GM23338 (cell line): ENCODE measurements at regions not wholly inside any gene's neighbourhood (a gene's known extent, or its start where the extent isn't known, plus 50 kb on each side); places are given as distances from the start of the nearest gene placed in this dataset.

ENCODE experiments used
- ATAC-seq: fragments of 200-7000 bp; cut with Tn5 transposase; 3 replicates; pipeline ENCODE4 v1.9.1; 2020
- DNase-seq: peaks from one replicate; pipeline ENCODE4 v3.0.0-alpha.2; 2015; ENCODE audit warnings: low spot score
- H2AFZ ChIP-seq: fragments of 200-600 bp; sonication (generic); 2 replicates; pipeline ENCODE4 v1.8.0; 2016; ENCODE audit warnings: antibody characterized with exemption, mild to moderate bottlenecking, moderate library complexity
- H3F3A ChIP-seq: fragments of 200-600 bp; sonication (generic); replicated peaks from 2 replicates; pipeline ENCODE4 v1.8.0; 2017; ENCODE audit warnings: antibody characterized with exemption, mixed run types, low read depth
- H3K27ac ChIP-seq: fragments of 200-600 bp; sonication (generic); 2 replicates; pipeline ENCODE4 v1.6.1; 2016; ENCODE audit warnings: low read depth
- H3K27me3 ChIP-seq: fragments of 200-600 bp; sonication (generic); 2 replicates; pipeline ENCODE4 v1.8.0; 2016; ENCODE audit warnings: mild to moderate bottlenecking, mixed run types, moderate library complexity; ENCODE audit not compliant: insufficient read depth
- H3K36me3 ChIP-seq: fragments of 200-600 bp; sonication (generic); 2 replicates; pipeline ENCODE4 v1.8.0; 2016; ENCODE audit warnings: mild to moderate bottlenecking; ENCODE audit not compliant: insufficient read depth
- H3K4me1 ChIP-seq: fragments of 200-600 bp; sonication (generic); 2 replicates; pipeline ENCODE4 v1.8.0; 2016; ENCODE audit warnings: mild to moderate bottlenecking, moderate library complexity; ENCODE audit not compliant: insufficient read depth
- H3K4me2 ChIP-seq: fragments of 200-600 bp; sonication (generic); 2 replicates; pipeline ENCODE4 v1.7.1; 2017; ENCODE audit warnings: mixed run types
- H3K4me3 ChIP-seq: fragments of 200-600 bp; sonication (generic); 2 replicates; pipeline ENCODE4 v1.6.1; 2016; ENCODE audit warnings: mixed run types
- H3K79me2 ChIP-seq: fragments of 200-600 bp; sonication (generic); replicated peaks from 2 replicates; pipeline ENCODE4 v1.8.0; 2017; ENCODE audit warnings: mild to moderate bottlenecking; ENCODE audit not compliant: insufficient read depth
- H3K9me2 ChIP-seq: fragments of 200-600 bp; sonication (generic); 2 replicates; pipeline ENCODE4 v1.8.0; 2017; ENCODE audit not compliant: insufficient read depth
- H4K20me1 ChIP-seq: fragments of 200-600 bp; sonication (generic); replicated peaks from 2 replicates; pipeline ENCODE4 v1.8.0; 2017; ENCODE audit warnings: mild to moderate bottlenecking; ENCODE audit not compliant: insufficient read depth
- H3K27ac Mint-ChIP-seq: 2 replicates; pipeline ENCODE4 v1.8.0; 2020; ENCODE audit warnings: inconsistent platforms, mild to moderate bottlenecking, moderate library complexity, mixed read lengths
- H3K27me3 Mint-ChIP-seq: 3 replicates; pipeline ENCODE4 v1.8.0; 2022; ENCODE audit warnings: low read depth, mild to moderate bottlenecking, moderate library complexity, mixed read lengths, inconsistent platforms; ENCODE audit not compliant: insufficient read depth, poor library complexity
- H3K36me3 Mint-ChIP-seq: 3 replicates; pipeline ENCODE4 v1.8.0; 2021; ENCODE audit warnings: low read depth, mild to moderate bottlenecking, inconsistent platforms, moderate library complexity, mixed read lengths
- H3K4me1 Mint-ChIP-seq: 3 replicates; pipeline ENCODE4 v1.8.0; 2020; ENCODE audit warnings: mild to moderate bottlenecking, inconsistent platforms, mixed read lengths
- H3K4me3 Mint-ChIP-seq: 3 replicates; pipeline ENCODE4 v1.8.0; 2021; ENCODE audit warnings: moderate library complexity, mild to moderate bottlenecking, inconsistent platforms, mixed read lengths
- H3K9me3 Mint-ChIP-seq: 3 replicates; pipeline ENCODE4 v1.8.0; 2020; ENCODE audit warnings: moderate library complexity, mild to moderate bottlenecking, inconsistent platforms, mixed read lengths
- CREB1 ChIP-seq: fragments of 250-450 bp; sonication (Bioruptor Pico); IDR thresholded peaks from 2 replicates; pipeline ENCODE4 v1.5.0; 2020; ENCODE audit warnings: low read depth, mild to moderate bottlenecking, moderate library complexity
- ETS1 ChIP-seq: IDR thresholded peaks from 2 replicates; pipeline ENCODE4 v1.6.1; 2016; ENCODE audit warnings: antibody characterized with exemption
- EZH2 ChIP-seq: fragments of 200-600 bp; sonication (generic); IDR thresholded peaks from one replicate; pipeline ENCODE4 v1.8.0; 2017; ENCODE audit warnings: antibody characterized with exemption, mild to moderate bottlenecking, low read depth; ENCODE audit not compliant: unreplicated experiment
- EZH2phosphoT487 ChIP-seq: fragments of 200-600 bp; sonication (generic); IDR thresholded peaks from one replicate; pipeline ENCODE4 v1.8.1; 2018; ENCODE audit warnings: antibody characterized with exemption; ENCODE audit not compliant: unreplicated experiment
- JUNB ChIP-seq: IDR thresholded peaks from one replicate; pipeline ENCODE4 v1.6.1; 2016; ENCODE audit warnings: antibody characterized with exemption; ENCODE audit not compliant: unreplicated experiment
- NANOG ChIP-seq: IDR thresholded peaks from 2 replicates; pipeline ENCODE4 v1.6.1; 2016; ENCODE audit warnings: antibody characterized with exemption, borderline replicate concordance
- POLR2AphosphoS5 ChIP-seq: IDR thresholded peaks from 2 replicates; pipeline ENCODE4 v1.6.1; 2016; ENCODE audit warnings: antibody characterized with exemption, low read depth
- STAT1 ChIP-seq: IDR thresholded peaks from one replicate; pipeline ENCODE4 v1.6.1; 2016; ENCODE audit warnings: antibody characterized with exemption; ENCODE audit not compliant: unreplicated experiment
- ZNF114 ChIP-seq: fragments of 250-450 bp; sonication (Bioruptor Pico); IDR thresholded peaks from 2 replicates; pipeline ENCODE4 v1.5.0; 2020; ENCODE audit warnings: mild to moderate bottlenecking, moderate library complexity
- ZNF331 ChIP-seq: fragments of 250-450 bp; sonication (Bioruptor Pico); IDR thresholded peaks from 2 replicates; pipeline ENCODE4 v1.5.0; 2020; ENCODE audit warnings: low read depth, mild to moderate bottlenecking, moderate library complexity
- TF ChIP-seq, protein P1 (sequence below): fragments of 250-450 bp; sonication (Bioruptor Pico); IDR thresholded peaks from 2 replicates; pipeline ENCODE4 v1.5.0; 2020; ENCODE audit warnings: mild to moderate bottlenecking, moderate library complexity
- TF ChIP-seq, protein P2 (sequence below): IDR thresholded peaks from one replicate; pipeline ENCODE4 v1.6.1; 2018; ENCODE audit warnings: antibody characterized with exemption; ENCODE audit not compliant: unreplicated experiment
- TF ChIP-seq, protein P3 (sequence below), 2 experiments: fragments of 200-600 bp in 1 of 2; sonication (generic) in 1 of 2; conservative IDR thresholded peaks; 2 replicates each; pipeline versions ENCODE4 v1.5.1 to v1.6.1; 2016 to 2017; ENCODE audit warnings: antibody characterized with exemption in 2 of 2, low read depth in 2 of 2, mild to moderate bottlenecking in 2 of 2, moderate library complexity in 1 of 2

DNA sequence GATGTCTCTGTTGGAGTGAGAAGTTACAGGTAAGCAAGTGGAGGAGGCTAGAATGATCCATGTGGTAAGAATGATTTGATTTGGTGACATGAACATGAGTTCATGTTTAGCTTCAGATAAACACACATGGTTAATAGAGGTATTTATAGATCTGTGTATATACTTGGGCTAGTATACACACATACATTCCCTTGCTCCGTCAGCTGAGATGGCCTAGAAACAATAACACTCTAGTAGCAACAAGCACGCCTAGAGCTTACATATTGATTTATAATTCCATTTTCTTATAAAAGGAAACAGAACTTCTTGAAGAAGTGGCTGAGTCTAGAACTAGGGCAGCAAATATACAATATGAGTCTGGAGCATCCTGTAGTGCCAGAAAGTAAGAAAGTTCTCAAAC is 223.0 kb downstream of the RND3 start:
- H3K4me1 ChIP-seq, result peaks cover 13% of the 10 kb centered on the region; the same call in 1 of the 2 replicates
- H3K4me2 ChIP-seq, result no peak overlapping the region
- Mint-ChIP-seq H3K9me3 (no peaks in the 10 kb centered on the region; the same call in 2 of the 3 replicates), H3K4me1 (peaks cover 22% of the 10 kb centered on the region), H3K4me3 (no peak overlapping the region), H3K27me3 (no peaks in the 10 kb centered on the region), H3K27ac (no peak overlapping the region), H3K36me3 (peaks cover 17% of the 10 kb centered on the region; the same call in 2 of the 3 replicates)
- no peaks in the 10 kb centered on the region for H4K20me1 ChIP-seq
- no peak for ATAC-seq
- H3F3A ChIP-seq, result no peaks in the 10 kb centered on the region
- no peak for DNase-seq
- peaks cover 5% of the 10 kb centered on the region; the same call in 1 of the 2 replicates for H3K9me2 ChIP-seq
- no peaks in the 10 kb centered on the region for H3K79me2 ChIP-seq
- H3K27ac ChIP-seq, result no peak overlapping the region
- no peak overlapping the region for H3K4me3 ChIP-seq
- H2AFZ ChIP-seq, result no peak overlapping the region
- H3K36me3 ChIP-seq, result no peaks in the 10 kb centered on the region
- no peaks in the 10 kb centered on the region for H3K27me3 ChIP-seq
- TF ChIP-seq, protein P1, sequence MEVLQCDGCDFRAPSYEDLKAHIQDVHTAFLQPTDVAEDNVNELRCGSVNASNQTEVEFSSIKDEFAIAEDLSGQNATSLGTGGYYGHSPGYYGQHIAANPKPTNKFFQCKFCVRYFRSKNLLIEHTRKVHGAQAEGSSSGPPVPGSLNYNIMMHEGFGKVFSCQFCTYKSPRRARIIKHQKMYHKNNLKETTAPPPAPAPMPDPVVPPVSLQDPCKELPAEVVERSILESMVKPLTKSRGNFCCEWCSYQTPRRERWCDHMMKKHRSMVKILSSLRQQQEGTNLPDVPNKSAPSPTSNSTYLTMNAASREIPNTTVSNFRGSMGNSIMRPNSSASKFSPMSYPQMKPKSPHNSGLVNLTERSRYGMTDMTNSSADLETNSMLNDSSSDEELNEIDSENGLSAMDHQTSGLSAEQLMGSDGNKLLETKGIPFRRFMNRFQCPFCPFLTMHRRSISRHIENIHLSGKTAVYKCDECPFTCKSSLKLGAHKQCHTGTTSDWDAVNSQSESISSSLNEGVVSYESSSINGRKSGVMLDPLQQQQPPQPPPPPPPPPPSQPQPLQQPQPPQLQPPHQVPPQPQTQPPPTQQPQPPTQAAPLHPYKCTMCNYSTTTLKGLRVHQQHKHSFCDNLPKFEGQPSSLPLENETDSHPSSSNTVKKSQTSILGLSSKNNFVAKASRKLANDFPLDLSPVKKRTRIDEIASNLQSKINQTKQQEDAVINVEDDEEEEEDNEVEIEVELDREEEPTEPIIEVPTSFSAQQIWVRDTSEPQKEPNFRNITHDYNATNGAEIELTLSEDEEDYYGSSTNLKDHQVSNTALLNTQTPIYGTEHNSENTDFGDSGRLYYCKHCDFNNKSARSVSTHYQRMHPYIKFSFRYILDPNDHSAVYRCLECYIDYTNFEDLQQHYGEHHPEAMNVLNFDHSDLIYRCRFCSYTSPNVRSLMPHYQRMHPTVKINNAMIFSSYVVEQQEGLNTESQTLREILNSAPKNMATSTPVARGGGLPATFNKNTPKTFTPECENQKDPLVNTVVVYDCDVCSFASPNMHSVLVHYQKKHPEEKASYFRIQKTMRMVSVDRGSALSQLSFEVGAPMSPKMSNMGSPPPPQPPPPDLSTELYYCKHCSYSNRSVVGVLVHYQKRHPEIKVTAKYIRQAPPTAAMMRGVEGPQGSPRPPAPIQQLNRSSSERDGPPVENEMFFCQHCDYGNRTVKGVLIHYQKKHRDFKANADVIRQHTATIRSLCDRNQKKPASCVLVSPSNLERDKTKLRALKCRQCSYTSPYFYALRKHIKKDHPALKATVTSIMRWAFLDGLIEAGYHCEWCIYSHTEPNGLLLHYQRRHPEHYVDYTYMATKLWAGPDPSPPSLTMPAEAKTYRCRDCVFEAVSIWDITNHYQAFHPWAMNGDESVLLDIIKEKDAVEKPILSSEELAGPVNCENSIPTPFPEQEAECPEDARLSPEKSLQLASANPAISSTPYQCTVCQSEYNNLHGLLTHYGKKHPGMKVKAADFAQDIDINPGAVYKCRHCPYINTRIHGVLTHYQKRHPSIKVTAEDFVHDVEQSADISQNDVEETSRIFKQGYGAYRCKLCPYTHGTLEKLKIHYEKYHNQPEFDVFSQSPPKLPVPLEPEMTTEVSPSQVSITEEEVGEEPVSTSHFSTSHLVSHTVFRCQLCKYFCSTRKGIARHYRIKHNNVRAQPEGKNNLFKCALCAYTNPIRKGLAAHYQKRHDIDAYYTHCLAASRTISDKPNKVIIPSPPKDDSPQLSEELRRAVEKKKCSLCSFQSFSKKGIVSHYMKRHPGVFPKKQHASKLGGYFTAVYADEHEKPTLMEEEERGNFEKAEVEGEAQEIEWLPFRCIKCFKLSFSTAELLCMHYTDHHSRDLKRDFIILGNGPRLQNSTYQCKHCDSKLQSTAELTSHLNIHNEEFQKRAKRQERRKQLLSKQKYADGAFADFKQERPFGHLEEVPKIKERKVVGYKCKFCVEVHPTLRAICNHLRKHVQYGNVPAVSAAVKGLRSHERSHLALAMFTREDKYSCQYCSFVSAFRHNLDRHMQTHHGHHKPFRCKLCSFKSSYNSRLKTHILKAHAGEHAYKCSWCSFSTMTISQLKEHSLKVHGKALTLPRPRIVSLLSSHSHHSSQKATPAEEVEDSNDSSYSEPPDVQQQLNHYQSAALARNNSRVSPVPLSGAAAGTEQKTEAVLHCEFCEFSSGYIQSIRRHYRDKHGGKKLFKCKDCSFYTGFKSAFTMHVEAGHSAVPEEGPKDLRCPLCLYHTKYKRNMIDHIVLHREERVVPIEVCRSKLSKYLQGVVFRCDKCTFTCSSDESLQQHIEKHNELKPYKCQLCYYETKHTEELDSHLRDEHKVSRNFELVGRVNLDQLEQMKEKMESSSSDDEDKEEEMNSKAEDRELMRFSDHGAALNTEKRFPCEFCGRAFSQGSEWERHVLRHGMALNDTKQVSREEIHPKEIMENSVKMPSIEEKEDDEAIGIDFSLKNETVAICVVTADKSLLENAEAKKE (CRISPR knock-in tag), result no peak
- no peak for TF ChIP-seq POLR2AphosphoS5
- TF ChIP-seq, protein P2, sequence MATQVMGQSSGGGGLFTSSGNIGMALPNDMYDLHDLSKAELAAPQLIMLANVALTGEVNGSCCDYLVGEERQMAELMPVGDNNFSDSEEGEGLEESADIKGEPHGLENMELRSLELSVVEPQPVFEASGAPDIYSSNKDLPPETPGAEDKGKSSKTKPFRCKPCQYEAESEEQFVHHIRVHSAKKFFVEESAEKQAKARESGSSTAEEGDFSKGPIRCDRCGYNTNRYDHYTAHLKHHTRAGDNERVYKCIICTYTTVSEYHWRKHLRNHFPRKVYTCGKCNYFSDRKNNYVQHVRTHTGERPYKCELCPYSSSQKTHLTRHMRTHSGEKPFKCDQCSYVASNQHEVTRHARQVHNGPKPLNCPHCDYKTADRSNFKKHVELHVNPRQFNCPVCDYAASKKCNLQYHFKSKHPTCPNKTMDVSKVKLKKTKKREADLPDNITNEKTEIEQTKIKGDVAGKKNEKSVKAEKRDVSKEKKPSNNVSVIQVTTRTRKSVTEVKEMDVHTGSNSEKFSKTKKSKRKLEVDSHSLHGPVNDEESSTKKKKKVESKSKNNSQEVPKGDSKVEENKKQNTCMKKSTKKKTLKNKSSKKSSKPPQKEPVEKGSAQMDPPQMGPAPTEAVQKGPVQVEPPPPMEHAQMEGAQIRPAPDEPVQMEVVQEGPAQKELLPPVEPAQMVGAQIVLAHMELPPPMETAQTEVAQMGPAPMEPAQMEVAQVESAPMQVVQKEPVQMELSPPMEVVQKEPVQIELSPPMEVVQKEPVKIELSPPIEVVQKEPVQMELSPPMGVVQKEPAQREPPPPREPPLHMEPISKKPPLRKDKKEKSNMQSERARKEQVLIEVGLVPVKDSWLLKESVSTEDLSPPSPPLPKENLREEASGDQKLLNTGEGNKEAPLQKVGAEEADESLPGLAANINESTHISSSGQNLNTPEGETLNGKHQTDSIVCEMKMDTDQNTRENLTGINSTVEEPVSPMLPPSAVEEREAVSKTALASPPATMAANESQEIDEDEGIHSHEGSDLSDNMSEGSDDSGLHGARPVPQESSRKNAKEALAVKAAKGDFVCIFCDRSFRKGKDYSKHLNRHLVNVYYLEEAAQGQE, result no peak
- TF ChIP-seq EZH2phosphoT487, result no peak
- TF ChIP-seq, protein P3, sequence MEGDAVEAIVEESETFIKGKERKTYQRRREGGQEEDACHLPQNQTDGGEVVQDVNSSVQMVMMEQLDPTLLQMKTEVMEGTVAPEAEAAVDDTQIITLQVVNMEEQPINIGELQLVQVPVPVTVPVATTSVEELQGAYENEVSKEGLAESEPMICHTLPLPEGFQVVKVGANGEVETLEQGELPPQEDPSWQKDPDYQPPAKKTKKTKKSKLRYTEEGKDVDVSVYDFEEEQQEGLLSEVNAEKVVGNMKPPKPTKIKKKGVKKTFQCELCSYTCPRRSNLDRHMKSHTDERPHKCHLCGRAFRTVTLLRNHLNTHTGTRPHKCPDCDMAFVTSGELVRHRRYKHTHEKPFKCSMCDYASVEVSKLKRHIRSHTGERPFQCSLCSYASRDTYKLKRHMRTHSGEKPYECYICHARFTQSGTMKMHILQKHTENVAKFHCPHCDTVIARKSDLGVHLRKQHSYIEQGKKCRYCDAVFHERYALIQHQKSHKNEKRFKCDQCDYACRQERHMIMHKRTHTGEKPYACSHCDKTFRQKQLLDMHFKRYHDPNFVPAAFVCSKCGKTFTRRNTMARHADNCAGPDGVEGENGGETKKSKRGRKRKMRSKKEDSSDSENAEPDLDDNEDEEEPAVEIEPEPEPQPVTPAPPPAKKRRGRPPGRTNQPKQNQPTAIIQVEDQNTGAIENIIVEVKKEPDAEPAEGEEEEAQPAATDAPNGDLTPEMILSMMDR (conservative IDR thresholded peaks at IDR 0.05; ENCODE audit: low read depth in 2 of 2), result no peak
- TF ChIP-seq ZNF331 (CRISPR knock-in tag), result no peak
- TF ChIP-seq CREB1 (CRISPR knock-in tag), result no peak
- no peak for TF ChIP-seq ZNF114
- TF ChIP-seq STAT1, result no peak
- no peak for TF ChIP-seq JUNB
- no peak for TF ChIP-seq ETS1
- no peak for TF ChIP-seq NANOG
- no peak for TF ChIP-seq EZH2
